Retina (tissue), 1 donor: ENCODE measurements at regions not wholly inside any gene's neighbourhood (a gene's known extent, or its start where the extent isn't known, plus 50 kb on each side); places are given as distances from the start of the nearest gene placed in this dataset.
"Not testable (repeated sequence)": the region's sequence is repeated elsewhere in the genome, so short reads cannot be mapped to it uniquely, and the experiment has no call there.

Source experiments
- DNase-seq: peaks from one replicate; pipeline ENCODE4 v3.0.0-alpha.2; 2016

DNA sequence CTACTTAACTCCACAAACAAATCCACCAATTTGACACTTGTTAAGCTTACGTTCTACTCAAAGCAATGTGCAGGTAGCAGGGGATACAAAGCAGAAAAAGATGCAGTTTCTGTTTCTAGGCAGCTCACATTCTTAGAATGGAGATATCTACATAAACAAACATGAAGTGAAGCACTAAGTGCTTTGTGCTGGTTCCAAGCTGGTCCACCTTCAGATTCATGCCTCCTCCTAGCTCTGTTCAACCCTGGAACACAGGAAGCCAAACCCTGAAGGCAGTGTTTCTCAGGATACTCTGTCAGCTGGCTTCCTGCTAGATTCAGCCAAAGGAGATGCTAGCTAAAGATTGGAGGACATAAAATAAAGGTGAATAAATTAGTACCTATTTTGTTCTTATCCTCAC, 55.3 kb upstream of the NOL4 start:
- no peak for DNase-seq

DNA sequence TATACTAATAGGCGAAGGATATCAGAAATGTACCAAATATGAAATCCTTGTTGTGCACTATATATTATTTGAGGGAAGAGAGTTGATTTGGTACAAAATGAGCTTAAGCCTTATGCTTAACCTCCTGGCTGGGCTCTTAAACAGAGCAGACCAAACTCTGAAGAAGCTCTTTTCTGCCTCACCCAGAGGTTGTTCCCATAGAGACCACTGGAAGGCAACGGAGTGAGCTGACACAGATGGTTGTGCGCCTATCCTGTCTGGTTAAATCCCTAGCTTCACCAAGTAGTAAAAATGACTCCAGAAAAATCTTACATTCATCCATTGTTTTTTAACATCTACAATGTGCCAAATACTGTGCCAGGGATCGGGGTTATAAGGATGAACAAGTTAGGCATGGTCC, 55.9 kb upstream of the NOL4 start:
- DNase-seq, result no peak

DNA sequence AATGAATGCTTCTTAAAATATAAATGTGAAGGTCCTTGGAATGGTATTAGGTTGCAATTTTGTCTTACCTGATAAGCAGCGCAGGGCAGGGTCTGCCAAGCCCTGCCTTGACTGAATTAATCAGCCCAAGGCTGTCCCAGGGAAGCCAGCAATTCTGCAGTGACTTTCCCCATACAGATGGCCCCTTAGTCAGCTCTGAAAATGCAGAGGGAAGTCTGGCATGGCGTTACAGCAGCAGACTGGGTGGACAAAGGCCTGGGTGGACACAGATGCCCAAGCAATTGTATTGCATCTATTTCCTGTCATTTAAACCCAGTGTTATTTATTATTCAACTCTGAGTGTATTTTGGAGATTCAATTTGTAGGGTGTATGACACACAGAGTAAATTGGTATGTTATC, 56.6 kb upstream of the NOL4 start:
- no peak for DNase-seq

DNA sequence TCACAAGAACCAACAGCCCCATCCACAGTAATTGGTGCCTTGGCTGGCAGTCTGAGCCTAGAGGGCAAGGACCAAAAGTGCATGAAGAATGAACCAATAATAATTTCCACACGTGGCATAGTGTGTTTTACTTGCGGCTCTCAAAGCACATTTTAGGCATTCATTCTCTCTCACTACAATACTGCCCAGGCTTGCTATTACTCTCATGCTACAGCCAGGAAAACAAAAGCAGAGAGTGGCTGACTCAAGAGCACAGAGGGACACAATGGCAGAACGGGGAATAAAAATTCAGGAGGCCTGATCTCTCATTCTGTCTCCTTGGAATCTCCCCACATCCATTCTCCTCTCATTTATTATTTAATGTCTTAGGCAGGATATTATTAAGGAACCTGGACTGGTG, 57.0 kb upstream of the NOL4 start:
- DNase-seq, result no peak

- no peak for DNase-seq
Measured at GRCh38 chr18:34283506-34283905, 58.8 kb upstream of the NOL4 start.

GRCh38 chr18:34287825-34288224, 63.1 kb upstream of the NOL4 start:
- no peak for DNase-seq

DNA sequence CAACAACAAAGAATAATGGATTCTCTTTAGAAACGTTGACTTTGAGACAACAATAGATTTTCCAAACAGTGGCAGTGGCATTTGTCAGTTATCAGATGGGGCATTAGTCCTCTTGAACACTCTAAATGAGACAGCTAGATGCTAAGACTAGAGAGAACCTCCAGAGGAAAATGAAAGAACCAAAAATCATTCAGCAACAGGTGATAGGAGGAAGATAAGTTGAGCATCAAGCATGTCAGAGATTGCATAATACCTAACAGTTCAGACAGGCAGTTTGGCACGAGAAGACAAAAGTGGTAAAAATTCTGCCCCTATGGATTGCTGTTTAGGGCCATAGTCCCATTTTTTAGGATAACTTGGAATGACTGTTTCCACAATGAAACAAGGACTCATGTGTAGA, 67.9 kb upstream of the NOL4 start:
- DNase-seq, result no peak

DNA sequence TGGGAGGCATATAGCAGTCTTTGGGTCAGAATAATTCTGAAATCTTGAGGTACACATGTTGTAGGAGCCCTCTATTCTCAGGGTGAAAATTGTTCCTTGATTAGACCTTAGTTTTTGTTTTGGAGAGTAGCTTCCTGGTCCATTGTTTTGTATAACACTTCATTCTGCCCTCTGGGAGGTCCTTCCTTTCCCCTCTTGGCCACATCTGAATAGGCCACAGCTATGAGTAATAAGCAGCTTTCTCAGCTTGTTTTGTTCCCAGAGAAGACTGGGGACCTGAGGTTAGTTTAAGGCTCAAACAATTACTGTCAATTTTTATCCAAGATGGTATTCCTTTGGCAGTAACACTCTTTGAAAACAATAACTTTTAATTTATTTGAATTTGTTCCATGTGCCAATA, 72.6 kb upstream of the NOL4 start:
- no peak for DNase-seq

GRCh38 chr18:34299828-34300227, 75.1 kb upstream of the NOL4 start:
- peak; percentile 63 for DNase-seq

DNA sequence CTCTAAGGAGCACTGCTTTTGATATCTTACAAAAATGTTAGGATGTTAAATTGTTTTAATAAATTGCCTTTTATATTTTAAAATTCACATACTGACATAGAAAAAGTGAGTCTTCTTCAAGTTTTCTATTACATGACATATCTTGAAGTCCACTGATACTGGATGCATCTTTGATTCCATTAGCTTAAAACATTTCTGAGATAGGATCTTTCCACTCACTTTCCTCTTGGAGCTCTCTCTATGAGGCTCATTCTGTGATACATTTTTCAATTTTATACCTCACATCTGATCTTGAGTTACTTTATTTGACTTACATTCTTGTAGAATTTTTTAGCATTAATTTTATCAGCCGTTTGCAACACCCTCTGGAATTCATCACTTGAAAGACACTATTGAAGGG, 86.8 kb upstream of the NOL4 start:
- no peak for DNase-seq

GRCh38 chr18:34314847-34315246, 90.1 kb upstream of the NOL4 start:
- no peak for DNase-seq

- no peak for DNase-seq
Measured at GRCh38 chr18:34315591-34316352, 91.1 kb upstream of the NOL4 start.

GRCh38 chr18:34320267-34320666, 95.6 kb upstream of the NOL4 start:
- DNase-seq, result no peak

DNA sequence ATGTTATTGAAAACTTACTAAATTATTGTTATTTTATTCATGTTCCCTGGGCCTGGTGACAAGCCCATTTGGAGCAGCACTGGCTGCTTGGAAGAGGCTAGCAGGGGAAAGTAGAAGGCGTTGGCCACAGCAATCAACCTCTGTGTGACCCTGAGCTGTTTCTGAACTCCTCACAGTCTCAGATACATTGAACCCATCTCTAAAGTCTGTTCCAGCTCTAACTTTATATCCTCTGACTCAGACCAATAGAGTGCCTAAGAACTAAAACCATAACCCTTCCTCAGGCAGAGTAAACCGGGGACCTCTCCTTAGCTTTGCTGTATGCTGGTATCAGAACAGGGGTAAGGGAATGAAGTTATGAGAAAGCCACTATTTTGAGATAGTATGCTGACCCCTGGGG, 96.4 kb upstream of the NOL4 start:
- DNase-seq, result no peak

DNA sequence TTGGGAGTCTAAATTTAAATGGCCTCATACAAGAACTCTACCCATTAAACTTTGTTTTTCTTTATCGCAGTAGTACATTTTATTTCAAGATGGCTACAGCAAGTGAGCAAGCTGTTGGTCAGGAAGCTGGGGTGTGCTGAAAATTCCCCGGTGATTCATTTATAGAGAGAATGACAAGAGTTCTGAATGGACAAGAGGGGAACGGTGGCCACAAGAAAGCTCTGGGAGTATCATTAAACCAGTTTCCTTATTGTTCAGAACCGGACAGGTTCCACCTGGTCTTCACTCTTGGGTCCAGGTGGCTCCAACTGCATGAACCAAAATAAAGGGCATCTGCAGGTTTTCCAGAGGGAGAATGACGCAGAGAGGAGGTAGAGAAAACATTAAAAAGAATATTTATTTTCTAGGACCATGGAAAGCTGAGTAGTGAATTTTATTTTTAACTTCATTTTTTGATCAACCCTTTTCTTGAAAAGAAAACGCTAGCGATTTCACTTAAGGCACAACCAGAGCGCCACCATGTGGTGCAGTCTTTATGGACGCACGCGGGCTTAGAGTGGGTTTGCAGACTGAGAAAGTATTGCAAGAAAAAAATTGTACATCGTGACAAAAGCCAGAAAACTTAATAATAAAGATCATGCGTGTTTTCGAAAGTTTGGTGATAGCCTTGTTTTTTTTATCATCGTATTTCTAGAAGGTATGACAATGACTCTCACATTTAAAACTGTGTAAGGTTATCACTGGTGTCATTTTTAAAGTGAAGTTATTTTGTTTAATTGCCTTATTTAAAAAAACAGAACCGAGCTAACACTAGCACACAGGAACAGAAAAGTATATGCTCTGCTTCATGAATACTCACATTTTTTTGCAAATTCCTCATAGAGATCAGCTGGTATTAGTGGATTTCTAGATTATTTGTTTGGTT, 97.9 kb upstream of the NOL4 start:
- DNase-seq, result peak; percentile 73

GRCh38 chr18:34329840-34330239, 105.1 kb upstream of the NOL4 start:
- no peak for DNase-seq

DNA sequence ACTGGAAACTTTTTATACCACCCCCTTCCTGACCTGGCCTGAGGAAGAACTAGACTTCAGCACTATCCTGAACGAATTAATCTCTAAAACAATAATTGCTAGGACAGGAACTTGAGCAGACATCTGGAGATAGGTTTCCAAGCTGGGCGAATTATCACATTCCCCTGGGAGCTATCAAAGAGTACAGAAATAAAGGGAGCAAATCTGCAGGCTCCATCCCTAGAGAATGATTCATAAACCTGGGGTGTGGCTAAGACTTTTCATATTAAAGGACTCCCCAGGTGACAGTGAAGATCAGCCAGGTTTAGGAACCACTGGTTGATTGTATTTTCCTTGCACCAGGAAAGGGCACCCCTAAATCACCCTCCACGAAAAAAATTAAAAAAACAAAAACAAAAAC, 105.6 kb upstream of the NOL4 start:
- no peak for DNase-seq

- not testable (repeated sequence) for DNase-seq
Measured at GRCh38 chr18:34330907-34331306, 106.2 kb upstream of the NOL4 start.

DNA sequence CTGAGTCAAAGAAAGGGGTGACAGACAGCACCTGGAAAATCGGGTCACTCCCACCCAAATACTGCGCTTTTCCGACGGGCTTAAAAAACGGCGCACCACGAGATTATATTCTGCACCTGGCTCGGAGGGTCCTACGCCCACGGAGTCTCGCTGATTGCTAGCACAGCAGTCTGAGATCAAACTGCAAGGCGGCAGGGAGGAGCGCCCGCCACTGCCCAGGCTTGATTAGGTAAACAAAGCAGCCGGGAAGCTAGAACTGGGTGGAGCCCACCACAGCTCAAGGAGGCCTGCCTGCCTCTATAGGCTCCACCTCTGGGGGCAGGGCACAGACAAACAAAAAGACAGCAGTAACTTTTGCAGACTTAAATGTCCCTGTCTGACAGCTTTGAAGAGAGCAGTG, 106.6 kb upstream of the NOL4 start:
- DNase-seq, result not testable (repeated sequence)

DNA sequence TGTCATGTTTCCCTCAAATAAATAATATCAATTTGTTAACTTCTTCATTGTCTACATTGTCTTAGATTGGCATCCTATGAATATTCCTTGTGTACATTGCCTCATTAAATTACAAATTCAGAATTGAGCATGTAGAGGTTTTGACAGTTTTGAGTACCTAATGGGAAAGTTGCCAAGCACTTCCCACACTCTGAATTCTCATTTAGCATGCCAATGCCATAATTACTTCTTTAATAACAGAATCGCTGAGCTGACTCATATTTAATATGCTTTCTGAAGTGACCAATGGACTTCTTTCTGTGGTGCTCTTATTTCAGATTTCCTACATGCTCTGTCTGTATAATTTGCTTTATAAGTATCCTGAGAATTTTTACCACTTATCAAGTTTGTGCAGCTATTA, 114.4 kb upstream of the NOL4 start:
- DNase-seq, result no peak

DNA sequence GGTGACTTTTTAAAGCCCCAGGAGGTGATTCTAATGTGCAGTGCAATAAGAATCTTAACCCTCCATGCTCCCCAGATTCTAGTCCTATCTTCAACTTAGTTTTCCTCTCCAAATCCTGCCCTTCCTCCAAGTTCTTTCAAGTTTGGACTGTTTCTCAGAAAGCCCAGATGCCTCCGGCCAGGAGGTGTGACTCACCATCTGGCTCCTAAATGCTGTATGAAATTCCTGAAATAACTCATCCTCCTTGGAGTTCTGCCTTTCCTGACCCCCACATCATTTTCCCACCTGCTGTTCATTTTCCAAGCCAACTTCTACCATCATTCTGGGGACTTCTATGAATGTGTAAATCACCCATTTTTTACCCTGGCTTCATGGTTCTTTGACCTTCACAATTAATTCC, 118.2 kb upstream of the NOL4 start:
- DNase-seq, result no peak

DNA sequence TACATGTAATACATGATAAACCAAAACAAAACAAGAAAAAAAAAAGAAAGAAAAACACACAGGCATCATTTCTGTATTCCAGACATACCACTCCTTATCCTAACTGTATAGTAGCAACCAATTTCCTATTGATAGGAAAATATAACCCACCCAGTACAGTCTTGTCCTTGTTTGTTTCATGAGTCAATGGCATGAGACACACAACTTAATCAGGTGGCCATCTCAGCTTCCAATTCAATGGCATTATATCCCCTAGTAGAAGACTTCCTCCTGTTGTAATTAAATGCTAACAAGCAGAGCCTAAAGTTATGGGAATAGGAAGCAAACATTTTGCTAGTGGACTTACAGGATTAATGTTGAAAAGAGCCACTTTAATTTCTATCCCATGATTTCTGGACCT, 121.0 kb upstream of the NOL4 start:
- DNase-seq, result no peak

GRCh38 chr18:34350778-34351177, 126.1 kb upstream of the NOL4 start:
- DNase-seq, result no peak
